ENCODE measurements at regions not wholly inside any gene's neighbourhood (a gene's known extent, or its start where the extent isn't known, plus 50 kb on each side); places are given as distances from the start of the nearest gene placed in this dataset.

DNA sequence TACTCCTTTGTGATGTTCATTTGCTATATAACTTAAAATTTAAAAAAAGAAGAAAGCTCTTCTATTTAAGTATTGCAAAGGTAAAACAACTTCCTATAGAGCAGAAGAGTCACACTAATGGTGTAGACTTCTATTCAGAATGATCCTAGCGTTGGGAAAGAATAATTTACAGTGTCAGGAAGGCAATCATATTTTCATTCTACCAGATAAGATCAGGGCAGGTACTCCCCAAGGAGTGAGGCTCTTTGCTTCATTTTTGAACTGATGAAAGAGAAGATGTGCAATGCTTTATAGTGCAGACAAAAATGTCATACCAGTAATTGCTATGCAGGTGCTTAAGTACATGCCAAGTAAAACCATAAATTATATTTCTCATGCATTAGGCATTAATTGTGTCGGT is 1193.0 kb downstream of the PCDH9 start:
- H3K4me3 ChIP-seq = no peak overlapping the region
- intact Hi-C loops (cut with DNase I) = no loop called here
- no peak overlapping the region for H3K9ac ChIP-seq (ENCODE audit: low read depth in 2 of 2, low read length in 2 of 2)
- H3K36me3 ChIP-seq = no peaks in the 10 kb centered on the region
- DNase-seq = no peak
- H3K9me3 ChIP-seq = no peaks in the 10 kb centered on the region
- H3K27ac ChIP-seq = no peak overlapping the region
- no peaks in the 10 kb centered on the region for H3K4me1 ChIP-seq
- no peaks in the 10 kb centered on the region for H3K27me3 ChIP-seq
- TF ChIP-seq, protein P1, sequence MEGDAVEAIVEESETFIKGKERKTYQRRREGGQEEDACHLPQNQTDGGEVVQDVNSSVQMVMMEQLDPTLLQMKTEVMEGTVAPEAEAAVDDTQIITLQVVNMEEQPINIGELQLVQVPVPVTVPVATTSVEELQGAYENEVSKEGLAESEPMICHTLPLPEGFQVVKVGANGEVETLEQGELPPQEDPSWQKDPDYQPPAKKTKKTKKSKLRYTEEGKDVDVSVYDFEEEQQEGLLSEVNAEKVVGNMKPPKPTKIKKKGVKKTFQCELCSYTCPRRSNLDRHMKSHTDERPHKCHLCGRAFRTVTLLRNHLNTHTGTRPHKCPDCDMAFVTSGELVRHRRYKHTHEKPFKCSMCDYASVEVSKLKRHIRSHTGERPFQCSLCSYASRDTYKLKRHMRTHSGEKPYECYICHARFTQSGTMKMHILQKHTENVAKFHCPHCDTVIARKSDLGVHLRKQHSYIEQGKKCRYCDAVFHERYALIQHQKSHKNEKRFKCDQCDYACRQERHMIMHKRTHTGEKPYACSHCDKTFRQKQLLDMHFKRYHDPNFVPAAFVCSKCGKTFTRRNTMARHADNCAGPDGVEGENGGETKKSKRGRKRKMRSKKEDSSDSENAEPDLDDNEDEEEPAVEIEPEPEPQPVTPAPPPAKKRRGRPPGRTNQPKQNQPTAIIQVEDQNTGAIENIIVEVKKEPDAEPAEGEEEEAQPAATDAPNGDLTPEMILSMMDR (IDR thresholded peaks at IDR 0.05) = no peak

DNA sequence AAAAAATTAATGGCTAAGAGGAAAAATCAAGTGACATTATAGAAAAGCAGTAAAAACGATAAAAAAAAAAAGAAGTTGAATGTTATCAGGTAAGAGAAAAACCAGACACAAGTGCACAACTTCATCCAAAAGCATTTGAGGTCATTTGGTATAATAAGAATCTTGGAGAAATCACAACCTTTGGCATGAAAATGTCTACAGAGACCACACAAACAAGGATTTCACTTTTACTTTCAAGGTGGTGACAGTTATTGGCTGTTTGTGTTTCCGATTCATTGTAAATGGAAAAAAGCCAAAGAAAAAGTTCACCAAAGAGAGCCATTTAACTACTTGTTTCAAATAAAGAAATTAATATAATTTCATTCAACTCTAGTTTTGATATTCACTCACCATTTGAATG is 1193.5 kb downstream of the PCDH9 start:
- no peak overlapping the region for H3K27ac ChIP-seq
- no peaks in the 10 kb centered on the region for H3K27me3 ChIP-seq
- no peaks in the 10 kb centered on the region for H3K9me3 ChIP-seq
- no peaks in the 10 kb centered on the region for H3K4me1 ChIP-seq
- no peaks in the 10 kb centered on the region for H3K36me3 ChIP-seq
- intact Hi-C loops (cut with DNase I) = no loop called here
- no peak for DNase-seq
- TF ChIP-seq, protein P1 (IDR thresholded peaks at IDR 0.05) = no peak
- H3K9ac ChIP-seq (ENCODE audit: low read depth in 2 of 2, low read length in 2 of 2) = no peak overlapping the region
- H3K4me3 ChIP-seq = no peak overlapping the region

DNA sequence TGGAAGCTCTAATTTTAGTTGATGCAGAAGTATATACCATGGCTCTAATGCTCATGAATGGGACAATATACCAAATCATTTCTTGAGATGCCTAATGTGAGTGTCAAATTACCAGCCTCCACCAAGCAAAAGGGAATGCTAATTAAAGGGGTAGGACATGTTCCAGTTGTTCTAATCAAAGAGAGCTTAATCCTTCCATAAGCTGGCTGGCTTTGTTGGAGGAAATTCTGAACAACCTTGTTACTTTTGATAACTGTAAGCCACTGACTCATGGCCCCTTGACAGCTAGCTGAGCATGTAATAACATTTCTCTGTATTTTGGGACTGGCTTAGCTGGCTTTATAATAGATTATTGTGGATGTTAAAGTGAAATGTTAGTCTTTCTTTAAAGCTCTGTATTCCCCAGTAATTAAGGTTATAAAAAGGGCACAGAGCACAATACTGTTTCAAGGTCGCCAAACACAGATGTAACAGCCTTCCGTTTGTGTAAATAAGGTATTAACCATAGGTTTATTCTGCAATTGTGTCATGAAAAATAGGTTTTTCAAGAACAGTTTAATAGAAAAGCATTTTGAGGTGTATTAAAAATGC is 1194.0 kb downstream of the PCDH9 start:
- TF ChIP-seq, protein P1 (IDR thresholded peaks at IDR 0.05) = no peak
- Histone ChIP-seq H3K36me3 (no peaks in the 10 kb centered on the region), H3K4me3 (no peak overlapping the region), H3K27ac (no peak overlapping the region), H3K9ac (ENCODE audit: low read depth in 2 of 2, low read length in 2 of 2) (no peak overlapping the region), H3K27me3 (no peaks in the 10 kb centered on the region), H3K4me1 (no peaks in the 10 kb centered on the region), H3K9me3 (no peaks in the 10 kb centered on the region)
- no peak for DNase-seq
- intact Hi-C loops (cut with DNase I) = no loop called here

- Histone ChIP-seq H3K27ac (no peak overlapping the region), H3K36me3 (no peaks in the 10 kb centered on the region), H3K9ac (ENCODE audit: low read depth in 2 of 2, low read length in 2 of 2) (no peak overlapping the region), H3K27me3 (no peaks in the 10 kb centered on the region), H3K4me1 (no peaks in the 10 kb centered on the region), H3K9me3 (no peaks in the 10 kb centered on the region), H3K4me3 (no peak overlapping the region)
- TF ChIP-seq, protein P1 (IDR thresholded peaks at IDR 0.05) = no peak
- no peak for DNase-seq
- intact Hi-C loops (cut with DNase I) = no loop called here
Measured at GRCh38 chr13:66033924-66034323, 1196.2 kb downstream of the PCDH9 start.

- H3K9me3 ChIP-seq = no peaks in the 10 kb centered on the region
- H3K9ac ChIP-seq (ENCODE audit: low read depth in 2 of 2, low read length in 2 of 2) = no peak overlapping the region
- intact Hi-C loops (cut with DNase I) = no loop called here
- H3K27me3 ChIP-seq = no peaks in the 10 kb centered on the region
- no peak overlapping the region for H3K4me3 ChIP-seq
- no peaks in the 10 kb centered on the region for H3K36me3 ChIP-seq
- H3K4me1 ChIP-seq = no peaks in the 10 kb centered on the region
- no peak for DNase-seq
- H3K27ac ChIP-seq = no peak overlapping the region
- TF ChIP-seq, protein P1 (IDR thresholded peaks at IDR 0.05) = no peak
Measured at GRCh38 chr13:66021846-66022245, 1208.3 kb downstream of the PCDH9 start.

Data from colonic mucosa (tissue), 4 donors.